MM.1S (cell line): ENCODE measurements at regions not wholly inside any gene's neighbourhood (a gene's known extent, or its start where the extent isn't known, plus 50 kb on each side); places are given as distances from the start of the nearest gene placed in this dataset.
"Not testable (repeated sequence)": the region's sequence is repeated elsewhere in the genome, so short reads cannot be mapped to it uniquely, and the experiment has no call there.

Experiments
- DNase-seq: peaks from one replicate; pipeline ENCODE4 v3.0.0-alpha.2; 2015
- H2AFZ ChIP-seq: fragments of 300-600 bp; sonication (generic); 2 replicates; pipeline ENCODE4 v1.6.0; 2016; ENCODE audit warnings: antibody characterized with exemption, low read length
- H3F3A ChIP-seq: fragments of 300-600 bp; sonication (generic); 2 replicates; pipeline ENCODE4 v1.6.1; 2016; ENCODE audit warnings: mild to moderate bottlenecking, antibody characterized with exemption, low read length, moderate library complexity, mixed read lengths; ENCODE audit not compliant: insufficient read depth
- H3K27ac ChIP-seq: fragments of 300-600 bp; sonication (generic); 2 replicates; pipeline ENCODE4 v1.5.1; 2016; ENCODE audit warnings: mild to moderate bottlenecking, low read length
- H3K27me3 ChIP-seq: fragments of 300-600 bp; sonication (generic); replicated peaks from 2 replicates; pipeline ENCODE4 v1.6.0; 2016; ENCODE audit warnings: low read length; ENCODE audit not compliant: insufficient read depth
- H3K36me3 ChIP-seq: fragments of 300-600 bp; sonication (generic); replicated peaks from 2 replicates; pipeline ENCODE4 v1.6.1; 2016; ENCODE audit warnings: mild to moderate bottlenecking, low read length, mixed read lengths; ENCODE audit not compliant: insufficient read depth
- H3K4me1 ChIP-seq: fragments of 300-600 bp; sonication (generic); 2 replicates; pipeline ENCODE4 v1.6.1; 2016; ENCODE audit warnings: low read length, mixed read lengths
- H3K4me2 ChIP-seq: fragments of 300-600 bp; sonication (generic); 2 replicates; pipeline ENCODE4 v1.6.0; 2016; ENCODE audit warnings: low read depth, low read length
- H3K4me3 ChIP-seq: fragments of 300-600 bp; sonication (generic); 2 replicates; pipeline ENCODE4 v1.5.1; 2016; ENCODE audit warnings: low read length, mixed read lengths
- H3K79me2 ChIP-seq: fragments of 300-600 bp; sonication (generic); 2 replicates; pipeline ENCODE4 v1.6.1; 2016; ENCODE audit warnings: mixed run types, low read length, mixed read lengths
- H3K9ac ChIP-seq: fragments of 300-600 bp; sonication (generic); 2 replicates; pipeline ENCODE4 v1.6.1; 2016; ENCODE audit warnings: low read length, mixed read lengths
- H3K9me2 ChIP-seq: fragments of 300-600 bp; sonication (generic); replicated peaks from 2 replicates; pipeline ENCODE4 v1.6.1; 2016; ENCODE audit warnings: mild to moderate bottlenecking, low read length, mixed read lengths; ENCODE audit not compliant: insufficient read depth
- H3K9me3 ChIP-seq: fragments of 300-600 bp; sonication (generic); replicated peaks from 2 replicates; pipeline ENCODE4 v1.6.1; 2016; ENCODE audit warnings: mild to moderate bottlenecking, low read length, mixed read lengths; ENCODE audit not compliant: insufficient read depth
- H4K20me1 ChIP-seq: fragments of 300-600 bp; sonication (generic); 2 replicates; pipeline ENCODE4 v1.6.1; 2016; ENCODE audit warnings: mild to moderate bottlenecking, low read length, moderate library complexity, mixed read lengths; ENCODE audit not compliant: insufficient read depth
- CTCF ChIP-seq: fragments of 300-600 bp; sonication (generic); IDR thresholded peaks from 2 replicates; pipeline ENCODE4 v1.5.1; 2016; ENCODE audit warnings: antibody characterized with exemption, low read length, mixed read lengths
- EZH2 ChIP-seq: fragments of 300-600 bp; sonication (generic); optimal IDR thresholded peaks from 2 replicates; pipeline ENCODE3; 2017; ENCODE audit warnings: low read depth, mild to moderate bottlenecking, antibody characterized with exemption, low read length, mixed read lengths
- EZH2phosphoT487 ChIP-seq: fragments of 300-600 bp; sonication (generic); IDR thresholded peaks from 2 replicates; pipeline ENCODE4 v1.6.1; 2018; ENCODE audit warnings: antibody characterized with exemption, low read length

GRCh38 chr7:81051811-81052413 lies 133.1 kb upstream of the SEMA3C start:
- H4K20me1 ChIP-seq, result no peaks in the 10 kb centered on the region
- H3K79me2 ChIP-seq, result no peaks in the 10 kb centered on the region
- no peak overlapping the region for H3K4me2 ChIP-seq
- no peak overlapping the region for H2AFZ ChIP-seq
- no peaks in the 10 kb centered on the region for H3F3A ChIP-seq
- no peaks in the 10 kb centered on the region for H3K9me3 ChIP-seq
- no peaks in the 10 kb centered on the region for H3K36me3 ChIP-seq
- no peak overlapping the region for H3K4me3 ChIP-seq
- no peaks in the 10 kb centered on the region for H3K9me2 ChIP-seq
- no peak for TF ChIP-seq EZH2
- no peak for TF ChIP-seq EZH2phosphoT487
- DNase-seq, result no peak
- H3K4me1 ChIP-seq, result no peaks in the 10 kb centered on the region
- no peaks in the 10 kb centered on the region for H3K27me3 ChIP-seq
- no peak overlapping the region for H3K9ac ChIP-seq
- H3K27ac ChIP-seq, result no peak overlapping the region

GRCh38 chr7:81045491-81046030 lies 126.7 kb upstream of the SEMA3C start:
- Histone ChIP-seq H3F3A (no peaks in the 10 kb centered on the region), H2AFZ (no peak overlapping the region), H3K9me2 (no peaks in the 10 kb centered on the region), H4K20me1 (no peaks in the 10 kb centered on the region), H3K79me2 (no peaks in the 10 kb centered on the region), H3K36me3 (no peaks in the 10 kb centered on the region), H3K27me3 (no peaks in the 10 kb centered on the region), H3K27ac (no peak overlapping the region), H3K9me3 (no peaks in the 10 kb centered on the region), H3K9ac (no peak overlapping the region), H3K4me3 (no peak overlapping the region), H3K4me1 (no peaks in the 10 kb centered on the region), H3K4me2 (no peak overlapping the region)
- TF ChIP-seq EZH2 (no peak), EZH2phosphoT487 (no peak), CTCF (no peak)
- DNase-seq, result no peak

- not testable (repeated sequence) for H2AFZ ChIP-seq, H3K27me3 ChIP-seq, H3K36me3 ChIP-seq, H3K79me2 ChIP-seq, H3F3A ChIP-seq, H3K27ac ChIP-seq, H3K9me2 ChIP-seq, H4K20me1 ChIP-seq, H3K9ac ChIP-seq, DNase-seq, H3K4me1 ChIP-seq, H3K4me3 ChIP-seq, H3K4me2 ChIP-seq, H3K9me3 ChIP-seq
These were observed 123.8 kb upstream of the SEMA3C start for GRCh38 chr7:81042646-81043045.

- Histone ChIP-seq H3K27me3 (no peaks in the 10 kb centered on the region), H3K4me2 (no peak overlapping the region), H2AFZ (no peak overlapping the region), H4K20me1 (no peaks in the 10 kb centered on the region), H3K4me1 (no peaks in the 10 kb centered on the region), H3F3A (no peaks in the 10 kb centered on the region), H3K36me3 (no peaks in the 10 kb centered on the region), H3K79me2 (no peaks in the 10 kb centered on the region), H3K9me3 (no peaks in the 10 kb centered on the region), H3K9me2 (no peaks in the 10 kb centered on the region), H3K9ac (no peak overlapping the region), H3K4me3 (no peak overlapping the region), H3K27ac (no peak overlapping the region)
- TF ChIP-seq EZH2, result no peak
- TF ChIP-seq EZH2phosphoT487, result no peak
- TF ChIP-seq CTCF, result no peak
- no peak for DNase-seq
These were observed 121.6 kb upstream of the SEMA3C start for GRCh38 chr7:81040496-81040895.
